ENCODE measurements at regions not wholly inside any gene's neighbourhood (a gene's known extent, or its start where the extent isn't known, plus 50 kb on each side); places are given as distances from the start of the nearest gene placed in this dataset.
"Not testable (repeated sequence)": the region's sequence is repeated elsewhere in the genome, so short reads cannot be mapped to it uniquely, and the experiment has no call there.

DNA sequence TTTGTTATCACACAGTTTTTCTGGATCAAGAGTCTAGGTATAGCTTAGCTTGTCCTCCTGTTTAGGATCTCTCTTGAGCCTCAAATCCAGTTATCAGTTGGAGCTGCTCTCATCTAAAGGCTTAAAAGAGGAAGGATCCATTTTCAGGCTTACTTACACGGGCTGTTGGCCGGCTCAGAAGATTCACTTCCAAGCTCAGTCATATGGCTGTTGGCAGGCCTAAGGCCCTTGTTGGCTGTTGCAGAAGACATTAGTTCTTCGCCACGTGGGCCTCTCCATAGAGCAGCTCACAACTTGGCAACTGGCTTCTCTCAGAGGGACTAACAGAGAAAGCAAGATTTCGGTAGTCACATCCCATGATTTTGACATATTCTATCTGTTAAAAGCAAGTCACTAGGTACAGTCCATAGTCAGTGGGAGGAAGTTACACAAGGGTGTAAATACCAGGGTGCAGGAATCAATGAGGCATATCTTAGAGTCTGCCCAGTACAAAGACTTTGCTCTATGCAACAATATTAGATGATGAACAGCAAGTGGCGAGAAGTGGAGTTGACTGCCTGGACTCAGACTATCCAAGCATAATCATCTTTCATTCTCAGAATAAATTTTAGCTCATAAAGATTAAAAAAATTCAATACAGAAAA, 280.1 kb upstream of the MBL2 start:
- no peak for FAIRE-seq

DNA sequence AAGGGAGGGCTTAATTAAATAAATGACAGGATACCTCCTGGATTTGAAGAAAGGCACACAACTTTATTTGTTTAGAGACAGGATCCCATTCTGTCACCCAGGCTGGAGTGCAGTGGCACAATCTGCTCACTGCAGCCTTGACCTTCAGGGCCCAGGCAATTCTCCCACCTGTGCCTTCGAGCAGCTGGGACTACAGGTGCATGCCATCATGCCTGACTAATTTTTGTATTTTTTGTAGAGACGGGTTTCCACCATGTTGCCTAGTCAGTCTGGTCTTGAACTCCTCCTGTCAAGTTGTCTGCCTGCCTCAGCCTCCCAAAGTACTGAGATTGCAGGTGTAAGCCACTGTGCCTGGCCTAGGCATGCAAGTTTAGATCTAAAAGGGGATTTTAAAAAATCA, 272.7 kb upstream of the MBL2 start:
- no peak for FAIRE-seq

DNA sequence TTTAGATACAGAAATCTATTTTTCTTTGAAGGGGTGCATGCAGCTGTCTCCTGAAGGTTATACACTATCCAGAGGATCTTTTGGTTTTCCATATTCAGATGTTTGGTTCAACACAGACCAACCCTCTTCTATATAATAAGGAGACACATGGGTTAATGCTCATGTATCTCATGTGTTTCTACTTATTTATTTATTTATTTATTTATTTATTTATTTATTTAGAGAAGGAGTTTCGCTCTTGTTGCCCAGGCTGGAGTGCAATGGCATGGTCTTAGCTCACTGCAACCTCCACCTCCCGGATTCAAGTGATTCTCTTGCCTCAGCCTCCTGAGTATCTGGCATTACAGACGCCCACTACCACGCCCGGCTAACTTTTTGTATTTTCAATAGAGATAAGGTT, 263.2 kb upstream of the MBL2 start:
- FAIRE-seq = not testable (repeated sequence)

DNA sequence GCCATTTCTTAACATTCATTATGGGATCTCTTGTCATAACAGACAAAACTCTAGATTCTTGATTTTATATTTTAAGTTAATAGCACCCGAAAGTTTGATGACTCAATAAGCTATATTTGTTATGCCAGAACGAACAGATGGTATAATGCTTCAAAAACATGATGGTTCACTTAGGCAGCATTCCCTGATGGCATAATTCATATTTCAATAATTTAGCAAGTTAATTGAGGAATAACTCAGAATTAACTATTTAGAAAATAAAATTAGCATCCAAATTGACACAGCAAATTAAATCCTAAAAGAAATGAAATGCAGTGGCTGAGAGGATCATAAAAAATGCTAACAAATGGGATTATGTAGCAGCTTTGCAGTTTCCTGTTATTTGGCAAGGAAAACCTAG, 260.8 kb upstream of the MBL2 start:
- FAIRE-seq = no peak

DNA sequence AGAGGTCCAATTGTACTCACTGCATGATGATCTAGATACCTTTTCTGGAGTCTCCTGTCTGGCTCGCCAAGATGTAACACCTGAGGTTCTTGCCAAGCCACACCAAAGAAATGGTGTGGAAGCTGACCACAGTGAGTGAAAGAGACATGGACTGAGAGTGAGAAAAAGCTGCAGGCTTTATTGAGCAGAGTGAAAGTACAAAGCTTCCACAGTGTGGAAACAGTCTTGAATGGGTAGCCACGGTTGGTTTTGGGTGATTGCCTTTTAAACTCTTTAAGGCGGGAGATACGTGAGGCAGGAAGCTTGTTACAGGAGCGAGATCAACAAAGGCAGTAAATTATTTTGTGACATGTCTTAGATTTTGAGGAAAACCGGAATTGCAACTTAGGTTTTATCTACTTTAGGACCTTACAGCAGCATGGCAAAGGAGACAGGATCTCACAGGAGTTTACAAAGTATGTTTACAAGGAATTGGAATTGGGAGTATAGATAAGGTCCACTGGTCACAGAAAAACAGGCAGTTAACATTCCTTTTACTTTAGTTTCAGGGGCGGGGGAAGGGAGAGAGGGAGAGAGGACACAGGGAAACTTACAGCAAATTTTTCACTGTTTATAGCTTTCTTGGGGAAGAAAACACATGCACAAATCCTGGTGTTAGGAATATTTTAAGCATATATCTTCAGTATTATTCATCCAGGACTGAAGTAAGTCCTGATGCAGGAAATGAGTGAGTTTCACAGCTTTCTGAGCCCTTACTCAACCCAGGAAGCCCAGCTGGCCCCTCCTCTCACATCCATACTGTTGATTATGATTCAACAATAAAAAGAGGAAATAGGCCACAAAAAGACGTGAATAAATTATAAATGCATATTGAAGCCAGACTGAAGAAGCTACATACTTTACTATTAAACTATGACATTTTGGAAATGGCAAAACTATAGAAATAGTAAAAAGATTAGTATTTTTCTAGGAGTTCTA, 257.6 kb upstream of the MBL2 start:
- FAIRE-seq = not testable (repeated sequence)

DNA sequence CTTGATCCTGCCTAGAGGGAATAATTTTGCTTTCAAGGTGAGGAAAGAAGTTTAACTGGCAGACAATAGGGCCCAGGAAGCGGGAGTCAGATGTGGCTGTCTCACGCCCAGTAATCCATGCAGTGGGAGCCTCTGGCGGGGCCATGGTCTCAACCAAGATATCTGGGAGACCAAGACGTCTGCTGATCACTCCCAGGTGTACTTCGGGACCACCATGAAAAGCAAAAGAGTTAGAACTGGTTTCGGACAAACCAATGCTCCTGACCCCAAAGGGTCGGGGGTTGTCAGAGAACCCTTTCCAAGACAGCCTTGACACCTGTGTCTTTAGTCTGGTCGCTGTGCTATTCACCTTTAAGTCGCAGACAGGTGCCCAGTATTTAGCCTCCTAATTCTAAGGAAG, 256.9 kb upstream of the MBL2 start:
- FAIRE-seq = no peak

DNA sequence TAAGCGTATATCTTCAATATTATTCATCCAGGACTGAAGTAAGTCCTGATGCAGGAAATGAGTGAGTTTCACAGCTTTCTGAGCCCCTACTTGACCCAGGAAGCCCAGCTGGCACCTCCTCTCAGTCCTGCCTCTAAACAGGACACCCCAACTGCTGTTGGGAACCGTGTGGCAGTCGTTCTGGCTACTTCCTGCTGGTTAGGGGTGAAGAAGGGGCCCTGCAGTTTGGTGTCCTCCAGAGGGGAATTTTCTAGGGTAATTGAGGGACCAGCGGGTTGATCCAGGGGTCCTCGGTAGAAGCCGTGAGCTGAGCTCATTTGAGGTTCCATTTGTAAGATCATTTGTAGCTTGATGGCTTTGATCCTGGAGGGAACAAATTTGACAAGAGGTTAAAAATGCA, 253.2 kb upstream of the MBL2 start:
- FAIRE-seq = not testable (repeated sequence)

DNA sequence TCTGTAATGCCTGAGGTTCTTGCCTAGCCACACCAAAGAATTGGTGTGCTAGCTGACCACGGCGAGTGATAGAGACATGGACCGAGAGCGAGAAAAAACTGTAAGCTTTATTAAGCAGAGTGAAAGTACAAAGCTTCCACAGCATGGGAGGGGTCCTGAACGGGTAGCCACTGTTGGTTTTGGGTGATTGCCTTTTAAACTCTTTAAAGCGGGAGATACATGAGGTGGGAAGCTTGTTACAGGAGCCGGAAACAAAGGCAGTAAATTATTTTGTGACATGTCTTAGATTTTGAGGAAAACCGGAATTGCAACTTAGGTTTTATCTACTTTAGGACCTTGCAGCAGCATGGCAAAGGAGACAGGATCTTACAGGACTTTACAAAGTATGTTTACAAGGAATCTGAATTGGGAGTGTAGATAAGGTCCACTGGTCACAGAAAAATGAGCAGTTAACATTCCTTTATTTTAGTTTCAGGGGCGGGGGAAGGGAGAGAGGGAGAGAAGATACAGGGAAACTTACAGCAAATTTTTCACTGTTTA, 252.7 kb upstream of the MBL2 start:
- FAIRE-seq = no peak

DNA sequence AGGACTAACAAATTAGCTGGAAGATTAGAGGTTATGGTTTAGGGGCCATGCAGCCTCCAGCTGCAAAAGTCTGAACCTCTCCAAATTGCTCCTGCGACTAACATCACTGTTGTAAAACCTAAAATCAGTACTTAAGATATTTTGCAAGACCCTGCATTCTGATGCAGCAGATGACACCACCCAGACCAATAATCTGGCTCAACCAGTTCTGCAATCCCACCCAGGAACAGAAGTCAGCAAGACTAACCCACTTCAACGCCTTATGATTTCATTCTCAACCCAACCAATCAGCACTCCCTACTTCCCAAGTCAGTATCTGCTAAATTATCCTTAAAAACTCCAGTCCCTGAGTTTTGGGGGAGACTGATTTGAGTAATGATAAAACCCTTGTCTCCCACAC, 250.8 kb upstream of the MBL2 start:
- no peak for FAIRE-seq

DNA sequence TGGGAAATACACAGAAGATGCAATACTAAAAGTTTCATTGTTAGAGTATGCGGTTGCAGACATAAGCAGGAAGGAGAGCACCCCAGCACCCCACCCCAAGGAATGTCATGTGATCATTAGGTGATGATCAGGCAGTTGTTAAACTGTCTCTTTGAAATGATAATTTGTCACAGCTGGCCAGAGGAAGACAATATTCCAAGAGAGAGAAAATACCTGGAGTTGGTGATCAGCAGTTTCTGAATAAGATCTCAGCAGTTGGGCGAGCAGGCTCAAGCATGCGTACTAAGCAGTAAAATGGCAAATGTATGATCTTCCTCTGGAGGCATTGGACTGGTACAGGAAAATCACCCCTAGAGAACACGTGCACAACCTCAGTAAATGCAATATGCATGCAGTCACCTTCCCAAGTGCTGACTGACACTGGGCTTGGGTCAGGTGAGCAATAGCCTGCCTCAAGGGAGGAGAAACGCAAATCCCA, 250.1 kb upstream of the MBL2 start:
- FAIRE-seq = no peak

DNA sequence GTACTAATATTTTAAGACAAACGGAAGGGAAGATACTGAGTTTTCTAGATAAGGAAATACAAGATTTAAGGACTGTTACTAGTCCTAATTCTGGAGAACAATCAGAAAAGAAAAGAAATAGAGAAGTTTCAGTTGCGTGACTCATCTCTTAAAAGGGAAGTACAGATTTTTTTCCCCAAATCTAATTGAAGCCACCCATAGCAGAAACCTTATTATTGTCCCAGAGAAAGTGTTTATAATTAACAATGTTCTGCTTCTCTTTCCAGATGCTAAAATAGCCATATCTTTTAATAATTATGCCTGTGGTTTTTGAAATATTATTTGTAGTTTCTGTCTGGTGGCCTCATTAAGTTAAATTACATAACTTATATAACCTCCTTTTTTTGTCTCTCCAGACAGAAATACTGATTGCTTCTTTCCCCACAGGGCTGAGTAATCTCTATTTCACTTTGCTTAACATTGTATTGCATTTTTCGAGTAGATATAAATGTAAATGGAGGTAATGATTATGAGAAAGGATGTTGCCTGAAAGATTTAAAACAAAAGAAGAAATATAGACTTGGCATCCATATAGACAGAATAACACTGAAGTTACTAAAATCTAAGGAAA, 240.7 kb upstream of the MBL2 start:
- no peak for FAIRE-seq

DNA sequence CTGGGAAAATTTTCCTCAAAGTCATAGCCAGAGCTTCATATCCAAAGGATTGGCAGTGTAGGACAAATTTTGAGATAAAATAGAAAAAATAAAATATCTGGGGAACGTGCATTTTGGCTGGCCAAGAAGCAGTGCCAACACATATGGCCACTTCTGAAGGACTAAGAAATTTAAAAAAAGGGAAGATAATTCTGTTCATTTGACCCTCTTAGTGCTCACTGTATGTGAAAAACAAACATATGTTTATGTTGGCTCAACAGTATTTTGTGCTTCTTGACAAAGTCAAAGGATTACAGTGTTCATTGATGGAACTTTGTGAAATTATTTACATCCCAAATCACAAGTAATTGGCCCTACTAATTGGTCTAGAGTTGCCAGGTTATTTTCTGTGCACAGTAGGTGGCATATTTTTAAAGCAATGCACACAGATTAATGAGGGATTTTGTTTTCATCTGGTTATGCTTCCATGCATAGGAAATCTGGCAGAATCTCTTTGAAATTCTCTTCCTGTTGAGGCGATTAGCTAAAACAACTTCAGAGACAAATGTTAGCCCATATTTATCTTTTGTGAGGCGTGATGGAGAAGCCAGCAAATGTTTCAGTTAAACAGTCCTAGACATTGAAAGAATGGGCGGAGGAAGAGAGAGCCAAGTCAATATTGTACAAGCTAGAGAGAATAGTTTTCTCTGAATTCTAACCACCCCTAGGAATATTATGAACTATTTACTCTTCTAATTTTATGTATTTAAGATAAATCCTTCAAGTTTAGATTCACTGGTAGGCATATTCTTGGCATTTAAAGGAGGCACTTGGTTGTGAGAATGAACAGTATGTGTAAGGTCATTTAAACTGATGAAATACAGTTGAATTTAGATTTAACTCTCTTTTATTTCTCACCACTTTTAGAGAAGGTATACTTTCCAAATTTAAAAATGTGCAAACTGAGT, 237.7 kb upstream of the MBL2 start:
- no peak for FAIRE-seq

DNA sequence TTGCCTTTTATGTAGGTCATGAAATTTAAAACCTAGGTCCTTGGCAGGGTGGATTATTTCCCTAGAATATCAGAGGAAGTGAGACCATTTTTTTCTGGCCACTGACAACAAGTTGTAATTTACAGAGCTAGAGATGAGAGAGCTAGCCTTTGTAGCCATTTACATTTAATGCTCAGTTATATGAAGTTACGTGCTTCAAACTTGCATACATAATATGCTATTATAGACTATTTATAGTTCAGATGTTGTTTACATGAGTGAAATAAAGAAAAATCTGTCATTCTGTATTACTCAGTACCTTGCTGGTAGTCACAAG, 234.9 kb upstream of the MBL2 start:
- no peak for FAIRE-seq

DNA sequence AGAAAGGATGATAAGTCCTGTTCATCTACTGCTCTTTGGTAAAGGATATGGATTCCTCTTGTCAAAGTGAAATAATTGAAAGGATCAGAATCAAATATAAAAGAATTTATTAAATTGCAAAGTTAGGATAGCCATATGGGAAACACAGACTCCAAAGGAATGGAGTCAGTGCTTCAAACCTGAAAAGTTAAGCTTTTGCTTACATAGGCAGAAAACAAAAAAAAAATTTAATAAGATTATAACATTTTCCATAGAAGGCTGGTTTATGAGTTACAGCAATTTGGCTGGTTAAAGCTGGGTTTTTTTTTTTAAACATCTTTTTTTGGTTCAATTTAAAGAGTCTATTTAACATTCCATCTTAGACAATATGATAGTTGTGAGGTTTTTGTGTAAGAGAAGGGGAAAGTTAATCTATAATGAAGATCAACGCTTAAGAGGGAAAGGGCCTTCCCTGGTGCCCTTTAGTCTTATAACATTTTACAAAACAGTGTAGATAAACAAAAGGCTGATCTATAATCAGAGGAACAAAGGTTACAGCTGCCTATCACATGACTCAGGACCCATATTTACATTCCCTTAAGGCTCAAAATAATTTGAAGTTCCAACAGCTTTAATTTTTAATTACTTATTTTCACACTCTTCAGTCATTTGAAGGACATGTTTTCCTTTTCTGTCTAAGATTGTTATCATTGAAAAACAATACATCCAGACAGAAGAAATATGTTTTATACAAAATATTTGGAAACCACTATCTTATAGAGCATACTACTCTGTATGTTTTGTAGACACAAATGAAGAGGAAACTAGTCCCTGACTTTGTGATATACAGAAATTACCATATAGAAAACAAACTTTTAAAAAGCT, 234.3 kb upstream of the MBL2 start:
- FAIRE-seq = no peak

DNA sequence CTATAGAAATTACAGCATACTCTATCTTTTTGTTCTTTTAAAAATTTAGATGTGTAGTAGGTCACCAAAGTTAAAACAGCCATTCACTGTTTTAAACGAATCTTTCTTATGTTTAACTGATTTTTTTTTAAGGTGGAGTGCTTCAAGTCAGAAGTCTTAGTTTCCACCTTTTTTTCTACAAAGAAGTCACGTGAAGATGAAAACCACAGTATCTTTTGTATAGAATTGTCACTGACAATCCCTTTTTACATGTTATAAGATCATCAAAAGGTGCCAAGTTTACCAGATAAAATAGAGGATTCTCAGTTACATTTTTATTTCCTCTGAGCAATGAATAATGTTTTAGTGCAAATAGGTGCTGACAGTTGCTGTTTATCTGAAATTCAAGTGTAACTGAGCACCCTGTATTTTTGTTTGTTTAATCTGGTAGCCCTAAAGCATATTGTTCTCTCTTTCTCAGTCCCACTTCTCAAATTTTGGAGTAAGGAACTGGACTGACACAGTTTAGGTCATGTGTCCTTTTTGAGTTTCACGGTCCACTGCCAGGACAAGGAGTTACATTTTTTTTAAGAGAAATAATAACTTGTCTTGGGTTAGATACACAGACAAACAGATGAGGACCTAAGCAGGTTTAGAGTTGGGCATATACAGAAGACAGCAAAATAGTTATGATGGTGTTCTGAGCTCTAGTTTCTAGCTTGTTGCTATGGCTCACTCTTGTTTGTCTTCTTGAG, 233.2 kb upstream of the MBL2 start:
- FAIRE-seq = no peak

DNA sequence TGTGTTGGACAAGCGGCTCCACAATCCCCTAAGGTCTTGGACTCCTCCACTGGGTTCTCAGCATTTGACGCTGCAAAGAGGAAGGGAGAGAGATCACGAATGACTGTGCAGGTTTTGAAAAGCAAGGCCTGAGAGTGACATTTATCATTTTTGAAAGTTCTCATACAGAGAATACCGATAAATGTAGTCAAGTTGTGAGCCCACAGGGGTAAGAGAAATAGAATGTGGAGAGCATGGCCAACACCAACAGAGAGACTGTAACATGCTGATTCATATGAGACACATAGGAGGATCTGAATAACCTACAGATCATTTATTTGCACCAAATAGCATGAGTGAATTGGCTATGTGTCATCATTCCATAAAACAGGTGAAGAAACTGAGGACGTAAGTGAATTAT, 230.5 kb upstream of the MBL2 start:
- FAIRE-seq = no peak

DNA sequence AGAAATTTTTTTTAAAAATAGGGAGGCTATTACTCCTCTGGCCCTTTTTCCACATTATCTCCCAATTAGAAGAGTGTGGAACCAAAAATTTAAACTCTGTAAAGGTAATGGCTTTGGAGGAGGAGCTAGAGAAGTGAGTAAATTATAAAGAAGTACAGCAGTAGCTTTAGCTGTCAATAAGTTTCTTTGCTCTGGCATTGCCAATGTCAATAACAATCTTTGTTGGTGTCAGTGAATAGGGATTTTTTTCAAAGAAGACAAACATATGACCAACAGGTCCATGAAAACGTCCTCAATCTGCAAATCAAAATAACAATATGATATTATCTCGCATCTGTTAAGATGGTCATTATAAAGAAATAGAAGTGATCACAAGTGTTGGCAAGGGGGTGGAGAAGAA, 227.1 kb upstream of the MBL2 start:
- no peak for FAIRE-seq

DNA sequence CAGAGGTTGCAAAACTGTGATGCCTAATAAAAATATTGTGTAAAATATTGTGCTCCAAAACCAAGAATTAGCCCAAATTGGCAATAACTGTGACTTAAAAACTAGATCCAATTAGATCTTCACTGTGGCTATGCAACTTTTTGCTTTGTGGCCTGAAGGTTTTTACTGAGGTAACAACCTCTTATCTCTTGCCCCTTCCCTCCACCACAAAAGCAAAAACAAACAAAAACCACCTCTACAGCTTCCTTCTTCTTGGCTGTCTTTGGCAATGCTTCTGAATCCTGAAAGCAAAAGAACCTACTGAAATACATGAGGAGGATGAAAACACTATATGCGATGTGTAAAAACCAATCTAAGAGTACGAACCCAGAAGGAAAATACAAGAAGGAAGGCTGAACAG, 226.7 kb upstream of the MBL2 start:
- no peak for FAIRE-seq

DNA sequence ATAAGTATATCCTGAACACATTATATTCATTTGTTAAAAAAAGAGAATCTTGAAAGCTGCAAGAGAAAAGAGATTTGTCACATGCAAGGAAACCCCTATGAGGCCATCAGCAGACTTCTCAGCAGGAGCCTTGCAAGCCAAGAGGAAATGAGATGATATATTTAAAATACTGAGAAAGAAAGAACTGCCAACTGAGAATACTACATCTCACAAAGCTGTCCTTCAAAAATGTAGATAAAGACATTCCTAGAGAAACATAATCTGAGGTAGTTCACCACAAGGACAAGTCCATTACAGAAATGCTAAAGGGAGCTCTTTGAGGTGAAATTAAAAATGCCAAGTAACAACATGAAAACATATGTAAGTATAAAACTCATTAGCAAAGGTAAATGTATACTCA, 224.4 kb upstream of the MBL2 start:
- FAIRE-seq = no peak

DNA sequence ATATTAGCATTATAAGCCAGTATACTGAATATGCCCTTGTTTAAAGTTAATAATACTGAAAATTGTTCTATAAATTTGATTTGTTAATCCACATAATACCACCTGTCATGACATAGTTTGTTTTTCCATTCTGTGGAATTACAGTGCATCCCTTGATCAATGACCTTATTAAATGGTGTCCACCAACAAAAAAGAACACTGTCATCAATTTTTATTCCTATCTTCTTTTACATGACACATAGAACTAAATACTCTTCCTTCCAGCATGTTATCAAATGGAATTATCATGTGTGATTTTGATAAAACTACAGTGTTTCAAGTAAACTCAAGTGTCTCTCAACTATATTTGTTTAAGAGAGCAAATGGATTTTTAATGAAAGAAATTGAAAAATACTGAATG, 221.8 kb upstream of the MBL2 start:
- no peak for FAIRE-seq

DNA sequence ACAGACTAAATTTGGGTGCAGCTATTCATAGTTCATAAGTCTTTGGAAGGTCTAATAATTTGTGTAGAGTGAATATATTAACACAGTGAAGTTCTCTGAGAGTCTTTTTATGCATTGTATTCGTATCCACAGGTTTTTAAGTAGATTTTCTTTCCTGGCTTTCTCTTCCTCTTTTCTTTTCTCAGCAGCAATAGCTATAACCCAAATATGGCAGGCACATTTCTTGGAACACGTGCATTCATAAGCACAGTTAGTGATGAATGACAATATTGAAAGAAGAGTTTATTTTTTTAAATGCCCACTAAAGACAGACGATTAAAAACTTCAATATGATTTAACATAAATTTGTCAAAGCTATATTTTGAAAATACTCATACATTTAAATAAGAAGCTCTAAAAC, 220.5 kb upstream of the MBL2 start:
- FAIRE-seq = no peak

Measured in A204.1 (cell line).